HG02943 (cell line): ENCODE measurements at regions not wholly inside any gene's neighbourhood (a gene's known extent, or its start where the extent isn't known, plus 50 kb on each side); places are given as distances from the start of the nearest gene placed in this dataset.
"Not testable (repeated sequence)": the region's sequence is repeated elsewhere in the genome, so short reads cannot be mapped to it uniquely, and the experiment has no call there.

Source experiments
- ATAC-seq: cut with Tn5 transposase; IDR thresholded peaks from one replicate; pipeline ENCODE4 v1.9.1; 2021; ENCODE audit warnings: mild to moderate bottlenecking, low read depth, moderate library complexity; ENCODE audit not compliant: unreplicated experiment

DNA sequence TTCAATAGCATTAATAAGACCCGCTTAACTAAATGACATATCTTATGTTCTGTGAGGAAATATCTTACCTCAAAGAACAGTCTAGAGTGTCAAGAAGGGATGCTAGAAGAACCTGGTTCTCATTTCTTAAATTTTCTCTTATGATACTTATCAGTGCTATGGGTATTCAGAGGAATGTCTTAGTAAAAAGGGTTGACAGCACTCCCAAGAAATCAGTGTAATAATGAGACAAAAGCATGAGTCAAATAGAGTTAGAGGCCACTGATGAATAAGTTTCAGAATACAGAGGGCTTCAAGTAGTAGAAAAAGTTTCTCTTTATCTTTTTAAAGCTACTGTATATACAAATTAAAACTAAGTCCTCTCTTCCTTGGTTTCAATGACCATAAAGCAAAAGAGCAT lies 242.8 kb downstream of the GJA1 start:
- ATAC-seq = no peak

GRCh38 chr6:121680058-121680457 lies 244.6 kb downstream of the GJA1 start:
- ATAC-seq = no peak

- ATAC-seq = no peak
Observed at GRCh38 chr6:121682666-121683065, 247.2 kb downstream of the GJA1 start.

DNA sequence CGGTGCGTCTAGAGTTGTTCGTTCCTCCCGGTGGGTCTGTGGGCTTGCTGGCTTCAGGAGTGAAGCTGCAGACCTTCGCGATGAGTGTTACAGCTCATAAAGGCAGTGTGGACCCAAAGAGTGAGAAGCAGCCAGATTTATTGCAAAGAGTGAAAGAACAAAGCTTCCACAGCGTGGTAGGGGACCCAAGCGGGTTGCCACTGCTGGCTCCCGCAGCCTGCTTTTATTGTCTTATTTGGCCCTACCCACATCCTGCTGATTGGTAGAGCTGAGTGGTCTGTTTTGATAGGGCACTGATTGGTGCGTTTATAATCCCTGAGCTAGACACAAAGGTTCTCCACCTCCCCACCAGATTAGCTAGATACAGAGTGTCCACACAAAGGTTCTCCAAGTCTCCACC lies 250.4 kb downstream of the GJA1 start:
- ATAC-seq = not testable (repeated sequence)

DNA sequence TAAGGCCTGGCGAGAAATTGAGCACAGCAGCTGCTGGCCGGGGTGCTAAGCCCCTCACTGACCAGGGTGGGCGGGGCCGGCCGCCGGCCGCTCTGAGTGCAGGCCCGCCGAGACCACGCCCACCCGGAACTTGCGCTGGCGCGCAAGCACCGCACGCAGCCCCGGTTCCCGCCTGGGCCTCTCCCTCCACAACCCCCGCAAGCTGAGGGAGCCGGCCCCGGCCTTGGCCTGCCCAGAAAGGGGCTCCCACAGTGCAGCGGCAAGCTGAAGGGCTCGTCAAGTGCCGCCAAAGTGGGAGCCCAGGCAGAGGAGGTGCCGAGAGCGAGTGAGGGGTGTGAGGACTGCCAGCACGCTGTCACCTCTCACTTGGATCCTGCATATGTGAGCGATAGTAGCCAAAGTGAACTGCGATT lies 251.2 kb downstream of the GJA1 start:
- no peak for ATAC-seq

- ATAC-seq = no peak
Observed at GRCh38 chr6:121688974-121689373, 253.5 kb downstream of the GJA1 start.

DNA sequence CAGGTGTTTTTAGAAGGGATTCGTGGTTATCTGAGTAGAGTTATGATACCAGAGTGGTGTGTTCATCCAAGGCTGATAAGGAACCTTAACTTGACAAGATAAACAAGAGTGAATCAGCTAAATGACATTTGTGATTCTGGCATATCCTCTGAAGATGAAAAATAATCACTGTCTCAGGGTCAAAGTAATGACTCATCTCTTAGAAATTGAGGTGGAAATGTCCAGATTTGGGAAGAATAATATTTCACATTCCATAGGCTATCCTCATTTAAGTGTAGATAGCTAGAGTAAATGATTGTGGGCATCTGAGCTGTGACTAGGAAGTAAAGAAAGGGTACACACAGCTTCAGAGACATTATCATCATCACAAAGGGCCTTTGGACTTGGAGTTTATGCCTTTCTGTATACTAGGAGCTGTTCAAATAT lies 255.7 kb downstream of the GJA1 start:
- no peak for ATAC-seq

DNA sequence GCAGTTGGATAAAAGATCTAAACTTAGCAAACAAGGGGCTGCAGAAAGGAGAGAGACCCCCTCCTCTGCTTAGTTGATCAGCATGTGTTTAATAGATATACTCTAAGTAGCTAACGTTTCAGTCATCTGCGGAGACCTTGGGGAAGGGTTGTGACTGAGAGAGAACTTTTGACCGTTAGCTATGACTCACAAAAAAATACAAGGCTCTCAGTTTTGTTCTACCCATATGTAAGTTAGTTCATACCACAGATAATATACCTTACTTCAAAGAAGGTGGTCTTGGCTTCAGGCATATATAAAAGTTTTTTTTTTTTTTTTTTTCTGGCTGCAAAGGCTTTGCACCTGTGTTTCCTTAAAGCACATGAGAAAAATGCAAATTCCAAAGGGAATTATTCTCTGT lies 258.9 kb downstream of the GJA1 start:
- ATAC-seq = no peak

GRCh38 chr6:121694801-121695251 lies 259.4 kb downstream of the GJA1 start:
- no peak for ATAC-seq

GRCh38 chr6:121695329-121695728 lies 259.9 kb downstream of the GJA1 start:
- ATAC-seq = no peak

GRCh38 chr6:121697921-121698320 lies 262.5 kb downstream of the GJA1 start:
- ATAC-seq = no peak

DNA sequence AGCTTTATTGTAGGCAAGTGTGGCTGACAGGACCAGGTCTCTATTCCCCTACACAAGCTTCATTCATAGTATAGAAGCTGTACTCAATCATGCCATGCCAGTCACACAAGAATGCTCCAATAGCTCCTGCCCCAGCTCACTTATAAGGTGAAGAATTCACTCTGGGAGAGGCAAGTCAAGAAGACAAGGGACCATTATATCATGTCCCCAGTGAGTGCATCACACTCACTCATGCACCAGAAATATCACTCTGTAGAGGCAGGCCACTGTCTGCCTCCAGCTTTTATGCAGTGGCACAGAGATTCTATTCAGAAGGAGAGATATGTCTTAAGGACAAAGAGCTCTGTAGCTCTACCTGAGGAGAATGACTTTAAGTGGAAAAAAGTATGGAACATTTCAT lies 263.2 kb downstream of the GJA1 start:
- no peak for ATAC-seq

GRCh38 chr6:121703129-121703528 lies 267.7 kb downstream of the GJA1 start:
- not testable (repeated sequence) for ATAC-seq

DNA sequence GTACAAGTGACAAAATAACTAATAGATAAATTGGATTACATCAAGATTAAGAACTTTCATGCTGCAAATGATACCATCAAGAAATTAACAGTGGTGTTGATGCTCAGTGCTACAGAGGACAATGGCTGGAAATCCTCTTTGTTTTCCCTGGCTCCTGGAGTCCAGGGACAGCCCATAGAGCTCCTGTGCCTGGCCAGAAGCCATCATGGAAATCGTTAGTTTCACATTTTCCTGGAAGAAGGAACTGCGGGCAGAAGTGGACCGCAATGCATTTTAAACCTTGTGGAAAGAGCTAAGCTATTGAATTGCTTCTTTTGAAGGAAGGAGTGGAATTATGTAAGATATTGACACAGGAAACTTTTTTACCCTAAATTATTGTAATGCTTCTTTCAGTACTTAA lies 276.0 kb downstream of the GJA1 start:
- no peak for ATAC-seq

GRCh38 chr6:121717686-121718085 lies 282.2 kb downstream of the GJA1 start:
- ATAC-seq = no peak

DNA sequence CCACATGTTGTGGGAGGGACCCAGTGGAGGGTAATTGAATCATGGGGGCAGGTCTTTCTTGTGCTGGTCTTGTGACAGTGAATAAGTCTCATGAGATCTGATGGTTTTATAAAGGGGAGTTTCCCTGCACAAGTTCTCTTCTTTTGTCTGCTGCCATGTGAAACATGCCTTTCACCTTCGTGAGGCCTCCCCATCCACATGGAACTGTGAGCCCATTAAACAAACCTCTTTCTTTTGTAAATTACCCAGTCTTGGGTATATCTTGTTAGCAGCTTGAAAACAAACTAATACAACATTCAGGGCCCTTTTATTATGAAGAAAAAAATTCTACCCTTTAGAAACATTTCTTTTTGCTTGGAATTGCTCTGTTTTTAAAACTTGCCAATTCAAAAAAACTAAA lies 285.4 kb downstream of the GJA1 start:
- not testable (repeated sequence) for ATAC-seq

GRCh38 chr6:121723623-121724022 lies 288.2 kb downstream of the GJA1 start:
- no peak for ATAC-seq

DNA sequence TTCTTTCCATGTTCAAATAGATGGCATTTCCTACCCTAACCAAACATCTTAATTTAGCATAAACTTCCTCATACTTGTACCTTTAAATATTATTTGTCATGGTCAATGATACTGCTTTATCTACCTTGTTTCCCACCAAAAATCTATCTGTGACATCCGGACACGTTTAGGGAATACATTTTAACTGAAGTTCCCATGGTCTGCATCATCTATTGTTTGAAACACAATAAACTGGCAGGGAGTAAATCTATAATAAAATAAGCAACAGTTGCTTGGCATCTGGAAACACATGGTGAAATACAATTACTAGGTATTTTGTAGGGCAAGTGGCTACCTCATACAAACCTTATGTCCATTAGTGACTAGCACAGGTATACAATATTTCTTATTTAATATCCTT lies 289.1 kb downstream of the GJA1 start:
- ATAC-seq = no peak

- ATAC-seq = no peak
Observed at GRCh38 chr6:121726596-121726995, 291.1 kb downstream of the GJA1 start.

DNA sequence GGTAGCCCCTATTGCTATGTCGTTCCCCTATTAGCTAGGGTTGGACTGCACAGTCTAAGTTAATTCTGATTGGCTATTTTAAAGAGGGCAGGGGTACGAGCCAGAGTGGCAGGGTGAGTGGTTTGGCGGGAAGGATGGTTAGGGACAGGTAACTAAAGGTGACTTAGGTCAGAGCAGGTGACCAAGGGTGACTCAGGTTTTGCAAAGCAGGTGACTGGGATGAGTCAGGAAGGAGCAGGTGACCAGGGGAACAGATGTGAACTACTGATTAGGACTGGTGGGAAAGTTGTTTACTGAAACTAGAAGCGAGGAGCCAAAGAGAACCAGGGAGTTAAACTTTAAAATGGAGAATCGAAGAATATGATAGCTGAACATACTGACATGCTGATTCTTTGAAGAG lies 295.2 kb downstream of the GJA1 start:
- no peak for ATAC-seq

- ATAC-seq = no peak
Observed at GRCh38 chr6:121731381-121731780, 295.9 kb downstream of the GJA1 start.

- no peak for ATAC-seq
Observed at GRCh38 chr6:121732641-121733040, 297.2 kb downstream of the GJA1 start.

- ATAC-seq = no peak
Observed at GRCh38 chr6:121733234-121733633, 297.8 kb downstream of the GJA1 start.
